ENCODE measurements at regions not wholly inside any gene's neighbourhood (a gene's known extent, or its start where the extent isn't known, plus 50 kb on each side); places are given as distances from the start of the nearest gene placed in this dataset.

DNA sequence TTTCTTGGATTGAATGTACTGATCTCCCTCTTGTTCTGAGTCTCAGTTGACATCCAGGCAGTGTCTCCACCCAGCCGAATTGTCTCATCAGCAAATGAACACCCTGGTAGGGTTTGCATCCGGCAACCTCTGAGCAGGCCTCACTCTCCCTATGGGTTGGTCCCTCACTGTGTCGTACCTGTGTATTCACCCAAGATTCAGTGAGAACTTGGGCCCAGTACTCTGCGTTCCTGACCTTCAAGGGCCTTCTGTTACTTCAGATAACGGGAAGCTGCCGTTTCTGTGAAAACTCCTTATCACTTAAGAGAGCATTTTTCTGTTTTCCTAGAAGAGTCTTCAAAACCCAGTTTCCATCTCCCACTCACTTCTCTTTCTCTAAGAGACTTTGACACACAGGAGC is 915.6 kb downstream of the TBC1D22A start:
- no peak for DNase-seq (ENCODE audit: low spot score)

DNA sequence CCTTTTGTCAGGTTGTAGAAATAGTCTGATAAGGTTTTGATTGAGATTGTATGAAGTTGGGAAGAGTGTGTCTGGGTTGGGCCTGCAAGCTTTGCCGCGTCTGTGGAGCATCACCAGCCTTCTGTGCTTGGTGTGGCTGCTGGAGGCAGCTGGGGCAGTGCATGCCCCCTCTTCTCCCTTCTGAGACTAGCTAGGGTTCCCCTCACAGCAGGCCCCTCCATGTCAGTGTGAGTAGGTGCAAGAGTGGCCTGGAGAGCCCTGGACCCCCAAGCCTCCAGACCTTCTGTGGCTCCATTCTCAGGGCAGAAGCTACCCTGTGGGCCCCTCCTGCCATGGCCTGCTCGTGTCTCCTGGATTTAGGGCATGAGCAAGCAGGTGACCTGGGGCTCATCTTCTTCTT is 914.2 kb downstream of the TBC1D22A start:
- DNase-seq (ENCODE audit: low spot score): no peak

DNA sequence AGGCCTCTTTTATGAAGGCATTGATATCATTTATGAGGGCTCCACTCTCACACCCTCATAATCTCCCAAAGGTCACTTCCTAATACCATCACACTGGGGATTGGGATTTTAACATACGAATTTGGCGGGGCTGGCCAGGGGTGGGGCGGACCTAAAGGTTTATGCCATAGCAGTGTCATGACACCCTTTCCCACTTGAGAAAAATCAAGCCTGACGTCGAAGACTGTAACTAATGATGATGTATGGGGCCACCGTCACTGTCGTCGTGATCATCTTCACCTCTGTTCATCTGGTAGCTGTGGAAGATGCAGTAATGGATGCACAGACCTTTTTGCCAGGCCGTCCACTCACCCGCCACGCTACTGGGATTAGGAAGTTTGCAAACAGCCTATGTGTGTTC is 912.1 kb downstream of the TBC1D22A start:
- DNase-seq (ENCODE audit: low spot score): no peak

DNA sequence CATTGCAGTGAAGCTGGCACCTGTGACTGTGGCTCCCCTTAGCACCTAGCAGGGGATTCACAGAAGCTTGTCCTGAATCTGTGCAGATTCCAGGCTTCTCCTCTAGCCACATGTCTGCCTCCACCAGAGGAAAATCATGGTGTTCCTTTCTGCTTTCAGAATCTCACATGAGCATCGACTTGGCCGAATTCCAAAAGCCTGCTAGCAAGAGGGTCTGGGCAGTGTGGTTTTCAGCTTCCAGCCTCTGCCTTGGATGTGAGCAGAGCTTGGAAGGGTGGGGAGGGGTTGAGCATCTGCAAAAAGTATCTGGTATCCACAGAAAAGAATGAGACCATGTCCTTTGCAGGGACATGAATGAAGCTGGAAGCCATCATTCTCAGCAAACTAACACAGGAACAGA is 911.1 kb downstream of the TBC1D22A start:
- DNase-seq (ENCODE audit: low spot score): no peak

DNA sequence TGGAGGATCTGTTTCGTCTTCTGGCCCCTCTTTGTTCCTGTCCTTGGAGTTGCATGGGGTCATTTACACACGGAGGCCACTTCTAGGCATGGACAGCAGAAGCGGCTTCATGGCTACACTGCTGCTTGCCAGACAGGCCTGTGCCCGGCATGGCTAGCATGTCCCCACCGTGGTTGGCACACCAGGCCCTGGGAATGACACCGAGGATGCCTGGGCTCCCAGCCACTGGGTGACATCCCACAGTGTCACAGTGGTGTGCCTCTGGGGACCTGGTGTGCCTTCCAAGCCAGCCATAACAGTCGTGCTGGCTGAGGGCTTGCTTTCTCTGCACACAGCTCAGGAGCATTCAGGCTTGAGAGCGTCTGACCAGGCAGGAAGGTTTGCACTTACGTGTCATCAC is 910.1 kb downstream of the TBC1D22A start:
- DNase-seq (ENCODE audit: low spot score): no peak

DNA sequence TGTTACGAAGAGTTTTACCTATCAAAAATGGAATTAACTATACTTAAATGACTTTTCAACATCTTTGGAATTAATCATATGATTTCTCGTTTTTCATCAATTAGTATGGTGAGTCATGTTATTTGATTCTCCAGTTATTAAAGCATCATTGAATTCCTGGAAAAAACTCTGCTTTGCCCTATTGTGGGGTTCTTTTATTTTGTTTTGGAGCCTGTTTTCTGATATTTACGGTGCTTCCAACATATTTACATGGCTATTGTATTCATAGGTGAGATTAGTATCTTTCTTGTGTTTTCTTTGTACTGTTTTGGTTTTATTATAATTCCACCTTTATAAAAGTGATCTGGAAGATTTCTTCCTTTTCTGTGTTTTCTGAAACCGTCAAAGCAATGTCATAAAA is 902.7 kb downstream of the TBC1D22A start:
- no peak for DNase-seq (ENCODE audit: low spot score)

DNA sequence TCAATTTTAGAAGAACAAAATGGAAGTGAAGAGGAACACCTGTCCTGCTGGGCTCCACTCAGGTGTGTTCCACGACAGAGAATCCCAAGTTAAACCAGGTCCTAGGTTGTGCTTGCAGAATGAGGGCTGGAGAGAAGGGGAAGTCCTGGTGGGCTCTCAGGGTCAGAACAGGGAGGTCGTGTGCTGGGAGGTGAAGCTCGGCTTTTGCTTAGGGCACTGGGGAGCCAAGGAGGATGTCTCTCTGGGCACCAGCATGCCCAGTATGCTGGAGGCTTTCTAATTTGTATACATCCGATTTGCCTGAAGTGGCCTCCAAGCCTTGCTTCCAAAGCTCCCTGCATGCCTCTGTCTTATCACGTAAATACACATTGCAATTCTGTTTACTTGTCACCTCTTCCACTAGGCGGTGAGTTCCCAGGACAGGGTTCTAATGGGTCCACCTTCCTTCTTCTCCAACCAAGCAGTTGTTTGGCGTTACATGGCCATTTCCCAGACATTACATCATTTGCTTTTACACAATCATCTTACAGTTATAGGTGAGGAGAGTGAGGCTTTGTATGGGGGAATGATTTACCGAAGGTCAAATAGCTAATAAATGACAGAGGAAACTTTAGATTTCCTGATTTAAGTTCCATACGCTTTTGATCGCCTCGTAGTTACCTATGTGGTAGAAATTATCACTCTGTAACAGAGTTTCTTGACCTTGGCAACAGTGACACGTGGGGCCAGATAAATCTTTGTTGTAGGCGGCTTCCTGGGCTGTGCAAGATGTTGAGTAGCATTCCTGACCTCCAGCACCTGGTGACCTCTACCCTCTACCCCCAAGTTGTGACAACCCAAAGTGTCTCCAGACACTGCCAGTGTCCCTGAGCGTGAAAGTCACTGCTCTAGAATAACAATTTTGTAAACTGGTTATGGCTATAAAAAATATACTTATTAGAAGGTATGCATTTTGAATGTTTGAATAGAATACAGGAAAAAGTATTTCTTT is 901.5 kb downstream of the TBC1D22A start:
- DNase-seq (ENCODE audit: low spot score): no peak

DNA sequence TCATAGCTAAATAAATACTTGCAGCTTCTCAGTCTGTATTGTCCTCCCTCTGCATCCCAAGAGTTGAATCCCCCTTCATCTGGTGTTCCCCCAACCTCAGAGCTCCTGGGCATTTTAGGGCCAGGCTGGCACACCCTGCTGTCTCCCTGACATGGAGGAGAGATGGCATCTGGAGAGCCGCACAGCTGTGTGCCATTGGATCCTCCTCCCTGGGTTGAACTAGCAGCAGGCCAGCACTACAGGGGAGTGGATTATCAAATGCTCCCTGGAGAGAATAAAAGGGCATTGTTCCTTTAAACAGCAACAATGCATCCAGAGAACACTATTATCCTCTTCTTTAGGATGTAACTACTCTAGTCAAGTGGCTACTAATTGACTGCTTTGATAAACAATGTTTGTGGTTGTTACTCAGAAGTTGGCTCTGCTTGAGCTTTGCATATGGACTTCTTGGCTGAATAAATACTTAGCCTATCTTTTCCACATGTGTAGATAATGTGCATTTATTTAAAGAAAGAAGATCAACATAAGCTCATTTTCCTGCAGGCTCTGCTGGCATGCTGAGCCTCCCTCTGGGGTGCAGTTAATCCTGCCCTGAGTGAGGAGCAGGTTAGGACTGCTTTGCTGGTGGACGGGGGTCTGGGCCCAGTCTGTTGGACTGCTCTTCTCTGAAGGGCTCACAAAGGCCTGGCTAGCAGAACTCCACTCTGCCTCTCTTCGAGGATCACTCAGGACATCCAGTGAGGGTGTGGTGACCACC is 897.2 kb downstream of the TBC1D22A start:
- no peak for DNase-seq (ENCODE audit: low spot score)

DNA sequence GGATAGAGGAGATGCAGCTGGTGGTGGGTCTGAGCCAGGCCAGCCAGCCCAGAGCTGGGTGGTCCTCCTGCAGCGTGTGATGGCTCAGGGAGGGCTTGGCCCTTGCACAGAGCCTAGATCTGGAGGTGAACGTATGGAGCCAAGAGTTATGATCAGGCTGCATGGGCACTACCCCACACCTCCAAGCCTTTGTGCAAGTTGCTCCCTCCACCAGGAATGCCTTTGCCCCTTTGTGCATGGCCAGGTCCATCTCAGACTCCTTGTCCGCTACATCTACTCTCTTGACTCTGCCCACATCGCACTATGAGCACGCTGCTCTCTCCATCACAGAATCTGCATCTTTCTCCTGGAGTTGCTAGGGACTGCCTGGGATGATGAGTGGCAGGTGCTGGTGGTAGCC is 895.7 kb downstream of the TBC1D22A start:
- no peak for DNase-seq (ENCODE audit: low spot score)

DNA sequence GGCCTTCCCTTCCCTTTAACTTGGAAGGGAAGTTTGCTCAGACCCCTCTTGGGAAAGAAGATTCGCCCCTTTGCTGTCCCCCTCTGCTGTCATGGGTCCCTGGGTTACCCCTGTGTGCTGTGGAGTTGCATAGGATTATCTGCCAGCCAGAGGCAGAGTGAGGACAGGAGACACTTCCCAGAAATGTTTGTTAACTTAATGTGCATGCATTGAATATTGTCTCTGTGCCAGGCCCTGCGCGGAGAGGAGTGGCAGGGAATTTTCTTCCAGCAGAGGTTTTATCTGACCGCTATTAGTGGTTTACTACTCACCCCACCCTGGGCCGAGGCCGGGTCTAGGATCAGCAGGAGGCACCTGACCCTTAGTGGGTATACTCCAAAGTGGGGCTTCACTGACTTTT is 894.8 kb downstream of the TBC1D22A start:
- DNase-seq (ENCODE audit: low spot score): no peak

DNA sequence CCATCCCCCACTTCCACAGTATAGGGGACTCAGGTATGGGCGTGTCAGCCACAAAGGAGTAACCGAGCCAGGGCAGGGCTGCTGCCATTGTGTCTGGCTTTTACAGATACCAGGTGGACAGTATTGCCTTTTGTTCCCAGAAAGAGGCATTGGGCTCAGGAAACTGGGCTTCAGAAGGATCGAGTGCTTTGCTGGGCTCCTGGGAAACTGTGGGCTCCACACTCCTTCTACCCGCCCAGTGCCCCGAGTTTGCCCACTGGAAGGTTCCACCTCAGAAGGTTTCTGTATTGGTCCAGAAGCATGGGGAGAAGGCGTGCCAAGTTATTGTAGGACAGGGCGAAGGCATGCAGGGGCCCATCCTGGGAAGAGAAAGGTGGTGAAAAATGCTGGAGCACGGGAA is 894.4 kb downstream of the TBC1D22A start:
- no peak for DNase-seq (ENCODE audit: low spot score)

DNA sequence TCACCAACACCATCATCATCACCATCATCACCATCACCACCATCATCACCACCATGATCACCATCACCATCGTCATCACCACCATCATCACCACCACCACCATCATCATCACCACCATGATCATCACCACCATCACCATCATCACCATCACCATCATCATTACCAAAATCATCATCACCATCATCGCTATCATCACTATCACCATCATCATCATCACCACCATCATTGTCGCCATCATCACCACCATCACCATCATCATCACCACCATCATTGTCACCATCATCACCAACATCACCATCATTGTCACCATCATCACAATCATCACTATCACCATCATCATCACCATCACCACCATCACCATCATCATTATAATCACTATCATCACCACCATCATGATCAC is 893.5 kb downstream of the TBC1D22A start:
- DNase-seq (ENCODE audit: low spot score): no peak

DNA sequence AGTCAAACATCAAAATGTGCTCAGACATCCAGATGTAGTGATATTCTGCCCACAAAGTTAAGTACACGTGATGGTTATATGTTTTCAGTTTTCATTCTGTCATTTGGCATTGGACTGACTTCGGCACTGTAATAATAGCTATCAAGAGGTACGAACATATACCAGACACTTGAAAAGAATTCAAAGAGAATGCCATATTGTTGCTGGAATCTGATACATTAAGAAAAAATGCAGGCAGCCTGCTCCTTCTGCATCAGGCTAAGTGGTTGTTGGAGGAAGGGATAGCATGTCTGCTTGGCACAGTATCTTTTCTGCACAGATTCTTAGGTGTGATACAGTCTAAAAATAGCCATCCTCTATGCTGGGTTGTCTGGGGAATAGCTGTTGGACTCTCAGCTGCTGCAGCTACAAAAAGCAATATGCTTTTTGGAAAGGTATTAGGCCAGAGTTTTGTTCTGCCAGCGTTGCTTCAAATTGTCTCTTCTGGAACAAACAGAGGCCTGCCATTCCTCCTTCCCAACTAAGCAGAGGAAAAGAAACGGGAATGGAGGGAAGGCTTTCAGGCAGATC is 892.6 kb downstream of the TBC1D22A start:
- no peak for DNase-seq (ENCODE audit: low spot score)

DNA sequence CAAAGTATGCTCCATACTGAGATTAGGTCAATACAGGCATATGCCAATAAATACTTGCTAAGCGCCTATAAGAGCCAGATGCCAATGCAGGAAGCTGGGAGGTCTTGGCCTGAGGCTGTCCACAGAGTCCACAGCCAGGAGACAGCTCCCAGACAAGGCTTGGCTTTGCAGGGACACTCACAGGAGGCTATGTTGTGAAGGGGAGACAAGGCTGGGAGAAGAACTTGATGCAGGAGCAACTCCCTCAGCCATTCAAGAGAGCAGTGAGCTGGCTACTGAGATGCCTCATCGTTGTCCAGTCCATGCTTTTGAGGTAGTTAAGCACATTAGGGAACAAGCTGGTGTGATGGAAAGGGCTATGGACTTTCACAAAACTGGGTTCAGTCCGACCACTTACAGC is 891.5 kb downstream of the TBC1D22A start:
- DNase-seq (ENCODE audit: low spot score): no peak

DNA sequence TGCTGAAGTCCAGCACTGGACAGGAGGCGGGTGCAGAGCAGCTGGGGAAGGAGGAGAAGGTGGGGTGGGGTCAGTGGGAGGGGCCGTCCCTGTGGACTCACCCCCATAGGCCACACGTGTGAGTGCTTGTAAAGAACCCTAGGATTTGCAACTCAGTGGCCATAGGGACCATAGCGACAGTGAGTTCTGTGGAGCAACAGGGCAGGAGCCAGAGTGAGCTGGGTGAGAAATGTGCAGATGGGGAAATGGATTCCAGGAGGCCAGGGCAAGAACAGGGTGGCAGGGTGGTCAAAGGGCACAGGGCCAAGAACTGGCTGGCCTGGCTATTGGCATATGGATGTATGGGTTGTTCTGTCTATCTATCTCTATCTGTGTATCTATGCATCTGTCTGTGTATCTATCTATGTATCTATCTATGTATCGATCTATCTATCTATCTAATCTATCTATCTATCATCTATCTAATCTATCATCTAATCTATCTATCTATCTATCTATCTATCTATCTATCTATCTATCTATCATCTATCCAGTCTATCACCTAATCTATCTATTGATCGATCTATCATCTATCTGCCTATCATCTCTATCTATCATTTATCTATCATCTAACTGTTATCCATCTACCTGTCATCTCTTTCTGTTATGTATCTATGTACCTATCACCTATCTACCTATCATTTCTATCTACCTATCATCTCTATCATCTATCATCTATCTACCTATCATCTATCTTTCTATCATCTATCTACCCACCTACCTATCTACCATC is 889.0 kb downstream of the TBC1D22A start:
- DNase-seq (ENCODE audit: low spot score): no peak

DNA sequence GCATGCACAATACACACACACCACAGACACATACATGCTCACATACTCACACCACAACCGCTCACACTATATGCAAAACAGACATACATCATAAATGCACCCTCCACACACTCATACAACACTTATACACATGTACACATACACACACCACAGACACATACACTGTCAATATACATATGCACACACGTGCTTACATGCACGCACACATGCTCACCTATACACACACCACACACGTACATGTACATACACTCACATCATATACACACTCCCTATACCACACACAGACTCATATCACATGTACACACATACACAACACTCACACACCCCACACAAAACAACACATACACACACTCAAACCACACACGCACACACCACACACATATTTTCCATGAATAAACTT is 885.3 kb downstream of the TBC1D22A start:
- no peak for DNase-seq (ENCODE audit: low spot score)

DNA sequence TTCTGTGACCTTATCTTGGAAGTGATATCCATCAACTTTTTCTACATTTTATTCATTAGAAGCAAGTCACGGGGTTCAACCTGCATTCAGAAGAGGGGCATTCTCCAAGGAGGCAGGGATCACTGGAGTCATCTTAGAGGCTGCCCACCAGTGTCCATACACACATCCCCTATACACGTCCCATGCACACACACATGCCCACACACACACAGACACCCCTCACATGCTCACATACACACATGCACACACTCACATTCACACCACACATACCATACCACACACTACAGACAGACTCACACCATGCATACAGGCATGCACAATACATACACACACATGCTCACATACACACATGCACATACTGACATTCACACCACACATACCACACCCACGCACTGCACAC is 884.7 kb downstream of the TBC1D22A start:
- DNase-seq (ENCODE audit: low spot score): no peak

DNA sequence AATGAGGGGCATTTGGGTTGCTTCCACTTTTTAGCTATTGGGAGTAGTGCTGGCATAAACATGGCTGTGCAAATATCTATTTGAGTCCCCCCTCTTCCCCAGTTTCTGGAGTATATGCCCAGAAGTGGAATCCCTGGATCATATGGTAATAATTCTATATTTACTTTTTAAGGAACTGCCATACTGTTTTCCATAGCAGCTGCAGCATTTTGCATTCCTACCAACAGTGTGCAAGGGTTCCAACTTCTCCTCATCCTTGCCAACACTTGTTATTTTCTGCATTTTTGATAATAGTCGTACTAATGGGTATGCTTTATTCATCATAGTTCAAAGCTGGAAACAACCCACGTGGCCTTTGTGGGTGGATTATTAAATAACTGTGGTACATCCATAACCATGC is 883.5 kb downstream of the TBC1D22A start:
- no peak for DNase-seq (ENCODE audit: low spot score)

DNA sequence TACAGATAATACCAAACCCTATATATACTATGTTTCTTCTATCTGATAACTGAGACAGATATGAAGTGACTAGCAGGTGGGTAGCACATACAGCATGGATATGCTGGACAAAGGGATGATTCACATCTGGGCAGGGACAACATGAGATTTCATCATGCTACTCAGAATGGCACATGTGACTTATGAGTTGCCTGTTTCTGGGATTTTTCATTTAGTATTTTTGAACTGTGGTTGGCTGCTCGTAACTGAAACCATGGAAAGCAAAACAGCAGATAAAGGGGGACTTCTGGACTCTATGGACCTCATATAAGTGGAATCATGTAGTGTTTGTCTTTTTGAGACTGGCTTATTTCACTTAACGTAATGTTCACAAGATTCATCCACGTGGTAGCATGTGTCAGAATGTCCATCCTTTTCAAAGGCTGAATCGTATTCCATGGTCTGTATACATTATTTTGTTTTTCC is 883.0 kb downstream of the TBC1D22A start:
- DNase-seq (ENCODE audit: low spot score): no peak

DNA sequence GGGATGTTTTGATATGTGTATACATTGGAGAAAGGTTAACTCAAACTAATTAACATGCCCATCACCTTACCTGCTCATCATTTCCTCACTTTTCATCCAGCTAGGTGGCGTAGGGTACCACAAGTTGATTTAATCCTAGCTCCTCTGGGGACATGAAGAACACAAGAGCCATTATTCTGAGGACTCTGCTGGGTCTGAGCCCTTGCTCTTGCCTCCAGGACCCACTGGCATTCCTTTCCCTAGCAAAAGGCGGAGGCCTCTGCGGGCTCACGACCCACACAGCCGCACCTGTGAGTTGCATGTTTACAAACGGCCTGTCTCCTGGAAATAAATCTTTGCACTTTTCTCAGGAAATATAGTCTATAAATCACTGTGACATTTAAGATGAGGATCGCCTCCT is 871.9 kb downstream of the TBC1D22A start:
- no peak for DNase-seq (ENCODE audit: low spot score)

DNA sequence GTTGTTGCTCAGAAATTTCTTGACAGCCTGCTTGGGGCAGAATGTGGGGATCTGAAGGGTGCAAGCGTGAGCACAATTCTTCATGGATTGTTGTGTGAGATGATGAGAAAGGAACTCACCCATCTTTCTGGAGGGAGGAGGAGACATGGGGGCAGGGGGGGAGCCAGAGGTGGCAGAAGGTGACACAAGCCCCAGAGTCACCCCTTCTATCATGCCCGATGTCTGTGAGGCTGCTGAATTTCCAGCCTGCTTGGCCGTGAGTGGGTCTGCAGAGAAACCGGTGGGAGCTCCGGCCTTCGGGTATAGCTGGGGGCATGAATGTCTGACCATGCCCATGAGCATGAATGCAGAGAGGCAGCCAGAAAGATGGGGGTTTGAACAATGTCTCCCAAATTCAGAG is 870.7 kb downstream of the TBC1D22A start:
- no peak for DNase-seq (ENCODE audit: low spot score)

DNA sequence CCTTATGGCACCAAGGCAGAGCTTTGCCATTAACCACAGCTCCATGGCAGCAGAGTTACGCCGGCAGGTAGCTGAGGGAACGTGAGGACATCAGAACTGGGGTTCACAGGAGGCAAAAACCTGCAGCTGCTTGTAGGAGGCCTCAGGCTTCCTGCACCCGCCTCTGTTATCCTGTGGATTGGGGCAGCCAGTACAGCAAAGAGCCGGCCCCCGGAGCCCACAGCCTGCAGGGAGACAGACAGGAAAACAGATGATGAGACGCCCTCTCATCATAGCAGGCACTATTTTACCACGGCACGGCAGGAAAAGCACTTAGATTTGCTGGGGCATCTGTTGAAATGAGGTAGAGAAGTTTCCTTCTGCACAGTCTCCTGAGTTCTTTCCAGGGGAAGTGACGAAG is 870.3 kb downstream of the TBC1D22A start:
- no peak for DNase-seq (ENCODE audit: low spot score)
